ENCODE measurements at regions not wholly inside any gene's neighbourhood (a gene's known extent, or its start where the extent isn't known, plus 50 kb on each side); places are given as distances from the start of the nearest gene placed in this dataset.

GRCh38 chr1:90558754-90559378 lies 158.2 kb downstream of the BARHL2 start:
- DNase-seq: no peak

DNA sequence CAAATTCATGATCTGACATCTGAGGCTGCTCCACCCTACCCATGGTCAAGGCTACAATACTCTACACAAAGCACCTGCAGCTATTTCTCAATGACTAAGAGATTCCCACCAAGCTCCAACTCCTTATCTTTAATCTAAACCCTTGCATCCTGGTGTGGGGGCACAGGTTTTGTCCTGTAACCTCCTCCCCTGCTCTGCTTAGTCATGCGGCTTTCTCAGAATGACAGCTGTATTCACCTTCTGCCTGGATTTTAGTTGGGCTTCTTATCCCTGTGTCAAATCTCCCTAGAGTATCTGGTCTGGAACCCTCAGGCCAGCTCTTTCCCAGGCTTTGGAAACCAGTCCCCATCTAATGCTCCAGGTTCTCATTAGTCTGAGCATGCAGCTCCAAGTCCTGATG lies 159.0 kb downstream of the BARHL2 start:
- no peak for DNase-seq

GRCh38 chr1:90557706-90558105 lies 159.4 kb downstream of the BARHL2 start:
- DNase-seq: no peak

DNA sequence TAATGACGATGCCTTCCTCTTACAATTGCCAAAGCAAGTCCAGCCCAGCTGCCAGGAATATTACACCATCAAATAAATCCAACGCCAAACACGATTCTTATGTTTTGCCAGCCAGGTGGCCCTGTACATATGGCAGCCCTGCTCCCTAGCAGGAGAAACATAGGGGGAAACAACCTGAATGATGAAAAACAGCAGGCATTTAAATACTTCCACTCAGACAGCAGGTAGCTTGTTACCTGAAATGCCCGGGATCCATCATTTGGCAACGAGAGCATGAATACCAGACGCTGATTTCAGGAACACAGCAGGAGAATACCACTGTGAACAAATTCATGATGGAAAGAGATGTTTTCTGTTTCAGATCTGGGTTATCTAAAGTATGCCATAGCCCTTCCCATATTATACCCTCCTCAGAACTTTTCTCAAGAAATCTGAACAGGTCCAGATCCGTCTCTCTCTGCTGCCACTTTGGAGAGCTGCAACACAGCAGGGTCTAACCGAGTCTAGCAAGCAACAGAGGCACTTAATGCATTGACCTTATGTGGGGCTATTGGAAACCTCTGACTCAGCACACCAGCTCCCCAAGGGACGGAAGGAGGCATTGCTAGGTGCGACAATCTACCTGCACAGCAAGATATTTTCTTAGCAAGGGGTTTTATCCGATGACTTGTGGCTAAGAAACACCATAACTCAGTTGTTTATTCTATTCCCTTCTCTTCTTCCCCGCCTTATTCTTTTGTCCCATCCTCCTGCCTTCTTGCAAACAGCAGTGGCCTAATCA lies 166.3 kb downstream of the BARHL2 start:
- no peak for DNase-seq

DNA sequence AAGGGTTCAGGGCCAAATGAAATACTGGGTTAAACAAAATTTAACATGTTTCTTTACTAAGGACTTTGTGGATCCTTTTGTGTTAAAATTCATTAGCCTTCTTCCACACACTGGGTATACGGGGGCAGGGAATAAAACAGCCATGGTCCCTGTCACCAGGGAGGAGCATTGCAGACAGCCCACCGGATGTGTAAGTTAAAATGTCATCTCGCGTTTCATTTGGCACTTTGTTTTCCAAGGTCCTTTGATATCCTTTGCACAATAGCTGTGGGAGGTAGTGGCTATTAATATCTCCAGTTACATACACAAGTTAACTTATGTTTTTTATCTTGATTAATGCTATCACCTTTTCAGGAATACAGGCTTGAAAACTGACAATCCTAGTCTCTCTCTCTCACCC lies 172.7 kb downstream of the BARHL2 start:
- DNase-seq: no peak

GRCh38 chr1:90537606-90538362 lies 179.3 kb downstream of the BARHL2 start:
- no peak for DNase-seq

DNA sequence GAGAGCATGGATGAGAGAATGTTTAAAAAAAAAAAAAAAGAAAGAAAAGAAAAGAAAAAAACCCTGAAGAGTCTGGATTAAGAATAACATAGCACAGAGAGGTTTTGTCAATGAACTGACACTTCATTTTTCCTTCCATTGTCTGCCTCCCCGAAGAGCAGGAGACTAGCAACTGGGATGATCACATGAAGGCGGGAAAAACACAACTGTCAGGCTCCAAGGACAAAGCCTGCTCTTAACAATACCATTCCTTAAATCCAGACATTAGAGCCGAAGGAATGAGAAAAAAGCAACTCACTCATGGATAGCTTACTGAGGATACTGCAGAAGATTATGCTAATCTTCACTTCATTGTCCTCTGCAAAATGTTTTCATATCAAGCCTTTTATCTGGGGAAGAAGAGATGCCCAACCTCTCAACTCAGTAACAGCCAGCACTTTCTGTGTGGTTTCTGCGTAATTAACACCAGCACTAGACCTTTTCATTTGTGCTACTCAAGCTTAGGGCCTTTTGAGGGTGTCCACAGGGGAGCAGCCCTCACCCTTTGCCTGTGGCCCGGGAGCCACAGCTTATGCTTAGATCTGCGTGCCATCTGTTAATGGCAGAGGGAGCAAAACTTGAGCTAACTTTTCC lies 182.3 kb downstream of the BARHL2 start:
- DNase-seq: no peak

DNA sequence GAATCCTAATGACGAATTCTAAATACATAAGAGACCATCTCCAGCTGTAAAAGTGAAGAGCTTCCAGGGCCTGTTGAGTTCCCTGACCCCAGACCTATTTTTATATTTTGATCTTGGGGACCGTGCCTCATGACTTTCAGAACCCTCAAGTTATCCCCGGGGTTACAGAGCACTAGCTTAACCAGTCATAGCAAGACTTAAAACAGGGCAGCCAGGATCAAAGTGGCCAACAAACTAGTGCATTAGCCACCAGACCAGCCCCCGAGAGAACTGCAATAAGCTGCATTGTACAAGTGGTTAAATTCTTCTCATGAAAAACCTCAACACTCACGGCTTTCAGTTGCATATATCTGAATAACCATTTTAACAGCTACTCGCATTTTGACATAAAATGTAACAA lies 183.0 kb downstream of the BARHL2 start:
- DNase-seq: no peak

DNA sequence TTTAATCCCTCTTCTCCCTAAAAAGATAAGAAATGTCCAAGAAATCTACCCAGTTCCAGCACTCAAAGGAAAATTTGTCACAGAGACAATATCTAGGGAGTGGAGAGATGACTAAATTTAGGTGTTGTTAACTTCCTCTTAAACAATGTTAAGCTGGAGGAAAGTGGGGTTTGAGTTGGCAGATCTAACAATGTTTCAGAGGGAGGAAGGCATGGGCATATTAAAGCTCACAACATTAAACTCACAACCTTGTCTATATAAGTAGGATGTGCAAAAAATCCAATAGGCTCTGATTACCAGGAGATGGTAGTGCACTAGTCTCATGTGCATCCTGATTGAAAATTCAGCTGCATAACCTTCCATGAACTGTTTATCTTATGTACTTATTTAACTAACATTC lies 190.1 kb downstream of the BARHL2 start:
- DNase-seq: no peak

DNA sequence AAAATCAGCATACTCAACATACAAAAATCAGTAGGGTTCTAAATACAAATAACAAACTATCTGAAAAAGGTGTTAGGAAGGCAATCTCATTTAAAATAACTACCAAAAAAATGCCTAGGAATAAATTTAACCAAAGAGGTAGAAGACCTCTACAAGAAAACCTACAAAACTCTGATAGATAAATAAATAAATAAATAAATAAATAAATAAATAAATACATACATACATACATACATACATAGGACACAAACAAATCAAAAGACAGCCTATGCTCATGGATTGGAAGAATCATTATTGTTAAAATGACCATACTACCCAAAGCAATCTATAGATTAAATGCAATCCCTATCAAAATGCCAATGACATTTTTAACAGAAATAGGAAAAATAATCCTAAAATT lies 194.7 kb downstream of the BARHL2 start:
- no peak for DNase-seq

DNA sequence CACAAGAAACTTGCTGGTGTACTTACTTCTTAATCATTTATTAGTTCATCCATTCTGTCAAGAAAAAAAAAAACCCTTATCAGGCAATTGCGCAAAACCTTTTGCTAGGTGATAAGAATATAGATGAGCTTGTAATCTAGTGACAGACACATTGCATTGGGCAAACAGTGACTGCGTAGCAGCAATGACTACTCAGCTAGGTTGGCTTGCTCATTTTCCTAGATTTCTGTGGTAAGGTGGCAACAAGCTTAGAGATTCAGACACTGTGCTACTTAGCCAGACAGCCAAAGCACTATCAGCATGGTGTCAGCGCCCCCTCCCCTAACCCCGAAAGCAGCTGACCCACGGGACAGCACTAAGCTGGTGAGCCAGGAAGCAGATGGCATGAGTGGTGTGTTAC lies 203.1 kb downstream of the BARHL2 start:
- DNase-seq: no peak

GRCh38 chr1:90512441-90512840 lies 204.7 kb downstream of the BARHL2 start:
- DNase-seq: no peak

DNA sequence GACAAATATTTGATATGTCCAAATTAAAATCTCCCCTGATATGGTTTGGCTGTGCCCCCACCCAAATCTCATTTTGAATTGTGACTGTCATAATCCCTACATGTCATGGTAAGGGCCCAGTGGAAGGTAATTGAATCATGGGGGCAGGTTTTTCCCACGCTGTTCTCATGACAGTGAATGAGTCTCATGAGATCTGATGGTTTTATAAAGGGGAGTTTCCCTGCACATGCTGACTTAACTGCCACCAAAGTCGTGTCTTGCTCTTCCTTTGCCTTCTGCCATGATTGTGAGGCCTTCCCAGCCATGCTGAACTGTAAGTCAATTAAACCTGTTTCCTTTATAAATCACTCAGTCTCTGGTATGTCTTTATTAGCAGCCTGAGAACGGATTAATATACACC lies 207.0 kb downstream of the BARHL2 start:
- no peak for DNase-seq

DNA sequence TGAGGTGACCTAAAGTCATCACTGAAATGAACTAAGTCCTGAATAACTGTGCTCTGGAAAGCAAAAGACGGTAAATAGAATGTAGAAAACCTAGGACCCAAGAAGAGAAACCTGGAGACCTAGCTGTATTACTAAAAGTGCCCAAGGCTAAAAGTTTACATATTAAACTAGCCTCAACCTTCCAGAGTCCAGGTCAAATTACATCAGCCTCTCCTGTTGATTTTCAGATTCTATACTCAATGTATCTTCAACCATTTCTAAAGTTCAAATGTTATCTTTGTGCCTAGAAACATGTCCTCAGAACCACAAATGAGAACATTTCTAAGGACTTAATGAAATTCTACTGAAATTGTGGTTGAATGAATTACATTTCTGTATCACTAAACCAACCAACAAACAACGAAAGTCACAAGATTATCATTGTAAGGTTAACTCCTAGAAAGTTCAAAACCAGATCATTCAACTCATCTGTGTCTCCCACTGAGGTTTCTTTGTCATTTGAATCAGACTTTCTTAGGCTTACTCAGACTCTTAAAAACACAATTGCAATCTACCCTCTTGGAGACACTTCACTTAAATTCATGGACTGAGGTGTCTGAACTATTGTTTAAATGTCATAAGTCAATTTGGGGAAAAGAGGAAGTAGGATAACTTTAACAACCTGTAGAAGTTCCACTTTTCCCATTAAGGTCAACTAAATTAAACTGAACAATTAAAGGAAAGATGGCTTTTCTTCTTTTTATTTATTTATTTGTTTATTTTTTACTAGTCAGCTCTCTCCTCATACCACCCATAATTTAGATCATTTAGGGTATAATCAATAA lies 207.7 kb downstream of the BARHL2 start:
- DNase-seq: no peak

GRCh38 chr1:90508376-90509167 lies 208.5 kb downstream of the BARHL2 start:
- no peak for DNase-seq

DNA sequence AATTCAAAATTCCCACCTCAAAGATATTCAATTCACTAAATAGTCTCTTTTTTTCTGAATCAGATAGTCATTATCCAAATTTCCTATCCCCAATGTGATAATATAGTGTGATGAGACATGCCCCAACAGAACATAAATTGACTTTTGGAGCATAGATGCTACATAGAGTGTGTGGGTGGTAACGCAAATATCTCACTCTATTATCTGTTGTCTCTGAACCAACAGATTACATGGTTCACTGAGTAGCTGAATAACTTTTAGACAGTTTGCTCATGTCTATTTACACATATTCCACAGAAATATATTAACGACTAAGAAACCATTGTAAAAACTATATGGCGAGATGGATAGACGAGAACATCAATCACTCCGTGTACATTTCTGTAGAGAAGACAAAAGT lies 209.9 kb downstream of the BARHL2 start:
- DNase-seq: no peak

- DNase-seq: no peak
Measured at GRCh38 chr1:90505806-90506205, 211.3 kb downstream of the BARHL2 start.

DNA sequence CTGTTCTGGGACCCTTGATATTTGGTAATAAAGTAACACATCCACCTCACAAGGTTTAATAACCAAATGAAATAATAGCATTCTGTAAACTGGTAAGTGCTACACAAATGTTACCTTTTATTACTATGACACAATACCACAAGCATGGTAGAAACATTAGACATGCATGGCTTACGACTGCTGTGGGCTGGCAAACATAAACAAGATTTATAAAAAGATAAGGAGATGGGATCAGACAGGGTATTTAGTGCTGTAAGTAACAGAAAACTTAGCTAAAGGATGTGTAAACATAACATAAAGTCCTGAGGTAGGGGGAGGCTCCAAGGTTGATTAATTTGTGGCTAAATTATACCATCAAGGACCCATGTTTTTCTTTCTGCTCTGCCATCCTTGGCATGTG lies 212.6 kb downstream of the BARHL2 start:
- no peak for DNase-seq

GRCh38 chr1:90502696-90503095 lies 214.4 kb downstream of the BARHL2 start:
- no peak for DNase-seq

DNA sequence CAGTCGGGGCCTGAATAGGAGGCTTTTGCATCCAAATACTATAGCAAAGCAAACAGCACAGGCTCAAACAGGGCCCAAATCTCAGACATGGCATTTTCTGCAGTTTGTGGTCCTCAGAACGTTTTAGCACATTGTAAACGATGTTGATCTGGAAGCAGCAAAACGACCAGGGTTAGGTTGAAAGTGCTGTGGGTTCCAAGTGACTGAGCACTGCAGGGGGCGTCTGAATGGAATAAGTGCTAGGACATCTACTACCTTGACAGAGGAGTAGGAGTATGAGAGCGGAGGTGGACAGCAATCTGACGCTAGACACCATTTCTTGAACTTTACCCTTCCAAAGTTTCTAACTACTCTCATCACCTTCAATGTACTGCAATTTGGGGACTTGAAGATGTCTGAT lies 214.9 kb downstream of the BARHL2 start:
- no peak for DNase-seq

GRCh38 chr1:90501281-90501680 lies 215.8 kb downstream of the BARHL2 start:
- no peak for DNase-seq

Data from right hindlimb (tissue), 1 donor.